Panc1 (cell line): ENCODE measurements at regions not wholly inside any gene's neighbourhood (a gene's known extent, or its start where the extent isn't known, plus 50 kb on each side); places are given as distances from the start of the nearest gene placed in this dataset.
"Not testable (repeated sequence)": the region's sequence is repeated elsewhere in the genome, so short reads cannot be mapped to it uniquely, and the experiment has no call there.

ENCODE experiments used
- ATAC-seq: fragments of 200-7000 bp; cut with Tn5 transposase; 2 replicates; pipeline ENCODE4 v1.9.1; 2020; ENCODE audit warnings: mild to moderate bottlenecking, moderate library complexity
- BruUV-seq: library from RNA; stranded (reverse); fragments of 400-500 nt; replicated peaks from 2 replicates; lab custom pipeline; 2021; lab: Mats Ljungman, UMichigan
- CTCF ChIA-PET: fragments of 300-600 bp; sonication (Branson Sonifier 250); formaldehyde crosslinking; loops from one replicate; lab custom pipeline; 2022; ENCODE audit warnings: antibody characterized with exemption; lab: Charles Lee
- POLR2A ChIA-PET: fragments of 300-600 bp; sonication (Branson Sonifier 250); formaldehyde crosslinking; loops from one replicate; lab custom pipeline; 2022; ENCODE audit warnings: antibody characterized with exemption; lab: Charles Lee
- DNase-seq: peaks from one replicate; pipeline ENCODE4 v3.0.0-alpha.2; 2010; ENCODE audit warnings: low read depth, low spot score
- H3K27ac ChIP-seq: 2 replicates; pipeline ENCODE4 v1.5.1; 2011; ENCODE audit warnings: mild to moderate bottlenecking, low read length, inconsistent platforms
- H3K27me3 ChIP-seq: fragments of 200-500 bp; sonication (Bioruptor generic); 2 replicates; pipeline ENCODE4 v1.6.0; 2014; ENCODE audit warnings: low read length, inconsistent platforms; ENCODE audit not compliant: control insufficient read depth, insufficient read depth
- H3K36me3 ChIP-seq: fragments of 200-500 bp; sonication (Bioruptor generic); 2 replicates; pipeline ENCODE4 v1.5.1; 2014; ENCODE audit warnings: inconsistent platforms, mild to moderate bottlenecking, low read length, moderate library complexity; ENCODE audit not compliant: control insufficient read depth, insufficient read depth
- H3K4me1 ChIP-seq: 2 replicates; pipeline ENCODE4 v1.5.1; 2011; ENCODE audit warnings: inconsistent platforms, mild to moderate bottlenecking, low read length, moderate library complexity; ENCODE audit not compliant: control insufficient read depth, insufficient read depth
- H3K4me3 ChIP-seq, 2 experiments: 2 replicates each; pipeline ENCODE4 v1.5.1; 2011 to 2012; ENCODE audit warnings: low read depth in 2 of 2, low read length in 2 of 2, mild to moderate bottlenecking in 2 of 2, inconsistent platforms in 1 of 2, moderate library complexity in 1 of 2
- H3K9me3 ChIP-seq: fragments of 200-500 bp; sonication (Bioruptor generic); 2 replicates; pipeline ENCODE4 v1.5.1; 2014; ENCODE audit warnings: low read depth, mild to moderate bottlenecking, inconsistent platforms, low read length, moderate library complexity; ENCODE audit not compliant: control insufficient read depth, insufficient read depth
- CTCF ChIP-seq: fragments of 450-650 bp; IDR thresholded peaks from 2 replicates; pipeline ENCODE4 v1.5.1; 2017; ENCODE audit warnings: mild to moderate bottlenecking
- POLR2AphosphoS5 ChIP-seq: IDR thresholded peaks from 2 replicates; pipeline ENCODE4 v1.6.1; 2012; ENCODE audit warnings: mild to moderate bottlenecking, low read depth, low read length, moderate library complexity
- REST ChIP-seq, 2 experiments: IDR thresholded peaks; 2 replicates each; pipeline ENCODE4 v1.6.1; 2011 to 2012; ENCODE audit warnings: low read depth in 2 of 2, control low read depth in 1 of 2, low read length in 1 of 2, mild to moderate bottlenecking in 1 of 2, moderate library complexity in 1 of 2; ENCODE audit not compliant: insufficient read depth in 1 of 2
- SIN3A ChIP-seq: IDR thresholded peaks from 2 replicates; pipeline ENCODE4 v1.6.1; 2012; ENCODE audit warnings: low read depth, mild to moderate bottlenecking, low read length, moderate library complexity, borderline replicate concordance; ENCODE audit not compliant: insufficient read depth
- TCF7L2 ChIP-seq: IDR thresholded peaks from 2 replicates; pipeline ENCODE4 v1.6.1; 2011; ENCODE audit warnings: mild to moderate bottlenecking, low read depth, low read length, inconsistent platforms
- in situ Hi-C: cut with HindIII; loops from 2 replicates; pipeline ENCODE4 v1.10.0; 2016; ENCODE audit warnings: low sequenced_read_pairs, low pct_unique_long_range_greater_than_20kb
- intact Hi-C: fragments of 100-400 bp; cut with micrococcal nuclease; formaldehyde crosslinking; loops from one replicate; pipeline ENCODE4 v1.10.0; 2022; ENCODE audit not compliant: unreplicated experiment

- in situ Hi-C loops, result no loop called here
- no peak overlapping the region for H3K4me3 ChIP-seq
- H3K27ac ChIP-seq, result no peak overlapping the region
- ATAC-seq, result no peak
- no peaks in the 10 kb centered on the region for H3K27me3 ChIP-seq
- no peak for DNase-seq
- no peaks in the 10 kb centered on the region for H3K9me3 ChIP-seq
- intact Hi-C loops, result no loop called here
- CTCF ChIA-PET, result no interaction called here
- H3K36me3 ChIP-seq, result no peaks in the 10 kb centered on the region
- H3K4me1 ChIP-seq, result no peaks in the 10 kb centered on the region
- TF ChIP-seq CTCF, result no peak
- no peak for TF ChIP-seq TCF7L2
- no peak for TF ChIP-seq POLR2AphosphoS5
- TF ChIP-seq SIN3A, result no peak
- TF ChIP-seq REST (IDR thresholded peaks at IDR 0.05; ENCODE audit: insufficient read depth in 1 of 2, low read depth in 2 of 2, low read length in 1 of 2), result no peak
- POLR2A ChIA-PET, result no interaction called here
- BruUV-seq, result no TSS peak
These were observed 362.0 kb downstream of the RFC3 start for GRCh38 chr13:34179927-34180326.

GRCh38 chr13:34181256-34181655 is 363.3 kb downstream of the RFC3 start:
- H3K27me3 ChIP-seq, CTCF ChIA-PET, H3K36me3 ChIP-seq, H3K9me3 ChIP-seq, BruUV-seq, H3K4me3 ChIP-seq, intact Hi-C loops, DNase-seq, H3K4me1 ChIP-seq, H3K27ac ChIP-seq, POLR2A ChIA-PET, ATAC-seq, in situ Hi-C loops: not testable (repeated sequence)

GRCh38 chr13:34189946-34190345 is 372.0 kb downstream of the RFC3 start:
- Histone ChIP-seq H3K36me3 (no peaks in the 10 kb centered on the region; the same call in 1 of the 2 replicates), H3K9me3 (no peaks in the 10 kb centered on the region), H3K27me3 (no peaks in the 10 kb centered on the region), H3K4me1 (no peaks in the 10 kb centered on the region), H3K27ac (no peak overlapping the region), H3K4me3 (no peak overlapping the region)
- intact Hi-C loops (no loop called here), in situ Hi-C loops (no loop called here)
- TF ChIP-seq TCF7L2, result no peak
- TF ChIP-seq SIN3A, result no peak
- no peak for TF ChIP-seq REST (IDR thresholded peaks at IDR 0.05; ENCODE audit: insufficient read depth in 1 of 2, low read depth in 2 of 2, low read length in 1 of 2)
- TF ChIP-seq POLR2AphosphoS5, result no peak
- TF ChIP-seq CTCF, result no peak
- DNase-seq, result no peak
- ATAC-seq, result no peak
- CTCF ChIA-PET, result no interaction called here
- POLR2A ChIA-PET, result interaction anchor here (0.7 kb wide), 1 partner anchor 11 kb away, joined by 5 read pairs; no protein-coding TSS in a partner anchor
- BruUV-seq, result no TSS peak
